Epithelial cell of proximal tubule (primary cell): ENCODE measurements at regions not wholly inside any gene's neighbourhood (a gene's known extent, or its start where the extent isn't known, plus 50 kb on each side); places are given as distances from the start of the nearest gene placed in this dataset.
"Not testable (repeated sequence)": the region's sequence is repeated elsewhere in the genome, so short reads cannot be mapped to it uniquely, and the experiment has no call there.

ENCODE experiments used
- DNase-seq: peaks from one replicate; pipeline ENCODE4 v3.0.0-alpha.2; 2011; ENCODE audit warnings: low read depth
- H3K4me3 ChIP-seq: 2 replicates; pipeline ENCODE4 v1.5.1; 2011; ENCODE audit warnings: low read depth, mild to moderate bottlenecking, low read length
- CTCF ChIP-seq: conservative IDR thresholded peaks from 2 replicates; pipeline ENCODE4 v1.5.1; 2012; ENCODE audit warnings: low read depth, mild to moderate bottlenecking, low read length

GRCh38 chr6:85005494-85005893 lies 241.1 kb upstream of the TBX18 start:
- no peak for TF ChIP-seq CTCF
- H3K4me3 ChIP-seq, result no peak overlapping the region
- DNase-seq, result no peak

- TF ChIP-seq CTCF, result no peak
- no peak overlapping the region for H3K4me3 ChIP-seq
- DNase-seq, result no peak
Measured at GRCh38 chr6:85004361-85004995, 240.1 kb upstream of the TBX18 start.

- no peak for DNase-seq
- H3K4me3 ChIP-seq, result no peak overlapping the region
- no peak for TF ChIP-seq CTCF
Measured at GRCh38 chr6:85002847-85003246, 238.4 kb upstream of the TBX18 start.

GRCh38 chr6:85000001-85000400 lies 235.6 kb upstream of the TBX18 start:
- no peak for TF ChIP-seq CTCF
- H3K4me3 ChIP-seq, result no peak overlapping the region
- DNase-seq, result no peak

GRCh38 chr6:84998223-84998622 lies 233.8 kb upstream of the TBX18 start:
- no peak for DNase-seq
- no peak overlapping the region for H3K4me3 ChIP-seq
- TF ChIP-seq CTCF, result no peak

- H3K4me3 ChIP-seq, DNase-seq: not testable (repeated sequence)
Measured at GRCh38 chr6:84988766-84989165, 224.4 kb upstream of the TBX18 start.

- H3K4me3 ChIP-seq, DNase-seq: not testable (repeated sequence)
Measured at GRCh38 chr6:84985490-84985889, 221.1 kb upstream of the TBX18 start.

- no peak for DNase-seq
- no peak for TF ChIP-seq CTCF
- no peak overlapping the region for H3K4me3 ChIP-seq
Measured at GRCh38 chr6:84979541-84979940, 215.1 kb upstream of the TBX18 start.
